HFFc6 (cell line): ENCODE measurements at regions not wholly inside any gene's neighbourhood (a gene's known extent, or its start where the extent isn't known, plus 50 kb on each side); places are given as distances from the start of the nearest gene placed in this dataset.

Experiments used
- DNase-seq: peaks from one replicate; pipeline ENCODE4 v3.0.0-alpha.2; 2018
- H3K27ac Mint-ChIP-seq: 2 replicates; pipeline ENCODE4 v1.8.0; 2020; ENCODE audit warnings: mild to moderate bottlenecking, mixed read lengths
- H3K27me3 Mint-ChIP-seq: 2 replicates; pipeline ENCODE4 v1.8.0; 2021; ENCODE audit warnings: mild to moderate bottlenecking, moderate library complexity, mixed read lengths; ENCODE audit not compliant: insufficient read depth
- H3K36me3 Mint-ChIP-seq: 2 replicates; pipeline ENCODE4 v1.8.0; 2021; ENCODE audit warnings: low read depth, mixed read lengths
- H3K4me1 Mint-ChIP-seq: 2 replicates; pipeline ENCODE4 v1.8.0; 2020; ENCODE audit warnings: low read depth, mixed read lengths
- H3K4me3 Mint-ChIP-seq: 2 replicates; pipeline ENCODE4 v1.8.0; 2020; ENCODE audit warnings: mild to moderate bottlenecking, moderate library complexity, mixed read lengths
- H3K9me3 Mint-ChIP-seq: 2 replicates; pipeline ENCODE4 v1.8.0; 2020; ENCODE audit warnings: mild to moderate bottlenecking, mixed read lengths
- TF ChIP-seq, protein P1 (sequence below): fragments of 200-600 bp; sonication (generic); IDR thresholded peaks from 2 replicates; pipeline ENCODE4 v1.5.0; 2021; ENCODE audit warnings: antibody characterized with exemption, mild to moderate bottlenecking

DNA sequence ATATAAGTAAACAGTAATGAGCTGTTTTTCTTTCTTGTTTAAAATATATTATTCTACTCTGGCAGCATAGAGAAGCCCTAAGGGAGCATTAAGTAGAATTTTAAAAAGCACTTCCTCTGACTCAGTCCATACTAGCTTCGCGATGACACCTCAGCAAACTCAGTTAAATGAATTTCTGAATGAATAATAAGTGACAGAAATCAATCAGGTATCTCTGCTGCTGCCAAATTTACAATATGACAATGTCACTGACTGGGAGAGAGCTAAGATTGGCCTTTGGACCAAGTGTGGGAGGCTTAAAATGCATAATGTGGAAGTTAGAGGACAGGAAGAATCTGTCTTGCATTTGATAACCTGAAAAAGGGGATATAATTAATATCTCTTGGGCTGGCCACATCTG lies 296.1 kb downstream of the HHIPL2 start:
- no peak for DNase-seq
- Mint-ChIP-seq H3K27me3 (peaks cover 3% of the 10 kb centered on the region; the same call in 1 of the 2 replicates), H3K9me3 (no peaks in the 10 kb centered on the region), H3K4me3 (no peak overlapping the region), H3K27ac (no peak overlapping the region), H3K4me1 (peaks cover 4% of the 10 kb centered on the region), H3K36me3 (no peaks in the 10 kb centered on the region)
- TF ChIP-seq, protein P1, sequence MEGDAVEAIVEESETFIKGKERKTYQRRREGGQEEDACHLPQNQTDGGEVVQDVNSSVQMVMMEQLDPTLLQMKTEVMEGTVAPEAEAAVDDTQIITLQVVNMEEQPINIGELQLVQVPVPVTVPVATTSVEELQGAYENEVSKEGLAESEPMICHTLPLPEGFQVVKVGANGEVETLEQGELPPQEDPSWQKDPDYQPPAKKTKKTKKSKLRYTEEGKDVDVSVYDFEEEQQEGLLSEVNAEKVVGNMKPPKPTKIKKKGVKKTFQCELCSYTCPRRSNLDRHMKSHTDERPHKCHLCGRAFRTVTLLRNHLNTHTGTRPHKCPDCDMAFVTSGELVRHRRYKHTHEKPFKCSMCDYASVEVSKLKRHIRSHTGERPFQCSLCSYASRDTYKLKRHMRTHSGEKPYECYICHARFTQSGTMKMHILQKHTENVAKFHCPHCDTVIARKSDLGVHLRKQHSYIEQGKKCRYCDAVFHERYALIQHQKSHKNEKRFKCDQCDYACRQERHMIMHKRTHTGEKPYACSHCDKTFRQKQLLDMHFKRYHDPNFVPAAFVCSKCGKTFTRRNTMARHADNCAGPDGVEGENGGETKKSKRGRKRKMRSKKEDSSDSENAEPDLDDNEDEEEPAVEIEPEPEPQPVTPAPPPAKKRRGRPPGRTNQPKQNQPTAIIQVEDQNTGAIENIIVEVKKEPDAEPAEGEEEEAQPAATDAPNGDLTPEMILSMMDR, result no peak

DNA sequence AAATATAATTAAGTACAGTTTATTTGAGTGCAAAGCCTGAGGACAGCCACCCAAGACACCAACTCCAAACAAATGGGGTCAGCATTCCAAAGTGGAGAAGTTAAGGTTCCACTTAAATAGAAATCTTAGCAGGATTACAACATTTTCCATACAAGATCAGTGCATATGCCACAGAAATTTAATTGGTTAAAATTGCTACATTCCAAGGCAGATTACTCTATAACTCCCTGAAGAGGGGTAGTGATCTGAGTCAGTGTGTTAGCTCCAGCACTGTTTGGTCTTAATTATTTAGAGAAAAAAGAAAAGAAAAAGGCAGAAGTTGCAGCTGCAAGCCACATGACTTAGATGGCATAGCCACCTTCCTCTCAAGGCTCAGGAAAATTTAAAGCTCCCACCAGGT lies 297.5 kb downstream of the HHIPL2 start:
- no peak overlapping the region for H3K27ac Mint-ChIP-seq
- TF ChIP-seq, protein P1, result no peak
- H3K4me3 Mint-ChIP-seq, result no peak overlapping the region
- peak; percentile 3 for DNase-seq
- peaks cover 3% of the 10 kb centered on the region; the same call in 1 of the 2 replicates for H3K27me3 Mint-ChIP-seq
- no peaks in the 10 kb centered on the region for H3K9me3 Mint-ChIP-seq
- peaks cover 4% of the 10 kb centered on the region for H3K4me1 Mint-ChIP-seq
- H3K36me3 Mint-ChIP-seq, result no peaks in the 10 kb centered on the region

DNA sequence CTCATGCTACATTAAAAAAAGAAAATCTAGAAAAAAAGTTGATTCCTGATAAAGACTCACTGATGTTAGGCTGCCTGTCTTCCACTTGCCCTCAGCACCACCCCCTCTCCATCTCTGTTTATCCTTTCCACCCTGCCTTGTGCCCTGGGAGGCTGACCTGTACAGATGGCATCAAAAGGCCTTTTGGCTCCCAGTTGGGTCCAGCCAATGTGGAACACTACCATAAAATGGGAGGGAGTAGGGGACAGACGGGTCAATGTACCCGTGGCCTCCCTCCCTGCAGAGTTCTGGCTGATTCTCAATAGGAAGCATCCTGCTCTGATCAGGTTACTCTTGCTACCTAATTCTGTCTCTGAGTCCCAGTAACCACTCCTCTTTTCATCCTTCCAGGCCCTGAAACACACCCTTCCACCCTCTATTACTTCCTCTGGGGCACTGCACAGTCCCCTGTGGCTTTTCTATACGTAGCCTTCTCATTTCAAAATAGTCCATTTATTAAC lies 300.0 kb downstream of the HHIPL2 start:
- H3K36me3 Mint-ChIP-seq, result no peaks in the 10 kb centered on the region
- no peaks in the 10 kb centered on the region for H3K9me3 Mint-ChIP-seq
- H3K4me1 Mint-ChIP-seq, result peaks cover 4% of the 10 kb centered on the region
- H3K27ac Mint-ChIP-seq, result no peak overlapping the region
- TF ChIP-seq, protein P1, result no peak
- no peak overlapping the region for H3K4me3 Mint-ChIP-seq
- no peak for DNase-seq
- peaks cover 3% of the 10 kb centered on the region; the same call in 1 of the 2 replicates for H3K27me3 Mint-ChIP-seq

DNA sequence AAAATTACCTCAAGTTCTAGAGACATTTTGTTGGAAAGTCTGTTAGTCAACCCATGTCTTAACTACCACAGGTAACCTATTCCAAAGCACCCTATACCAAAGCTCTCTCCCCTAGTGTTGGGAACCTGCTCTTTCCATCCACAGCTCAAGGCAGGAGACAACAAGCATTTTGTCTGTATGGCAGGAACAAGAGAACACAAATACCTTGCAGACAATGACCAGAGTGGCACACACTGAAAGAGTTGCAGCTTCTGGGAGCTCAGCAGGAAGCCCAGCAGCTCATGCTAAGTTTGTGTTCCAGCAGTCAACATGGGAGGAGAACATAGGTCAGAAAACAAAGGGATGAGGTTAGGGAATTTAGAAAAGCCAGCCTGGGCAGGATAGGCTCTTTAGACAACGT lies 300.8 kb downstream of the HHIPL2 start:
- H3K27ac Mint-ChIP-seq, result no peak overlapping the region
- peaks cover 3% of the 10 kb centered on the region; the same call in 1 of the 2 replicates for H3K27me3 Mint-ChIP-seq
- TF ChIP-seq, protein P1, result no peak
- no peak overlapping the region for H3K4me3 Mint-ChIP-seq
- no peaks in the 10 kb centered on the region for H3K9me3 Mint-ChIP-seq
- H3K36me3 Mint-ChIP-seq, result no peaks in the 10 kb centered on the region
- H3K4me1 Mint-ChIP-seq, result peaks cover 4% of the 10 kb centered on the region
- no peak for DNase-seq

DNA sequence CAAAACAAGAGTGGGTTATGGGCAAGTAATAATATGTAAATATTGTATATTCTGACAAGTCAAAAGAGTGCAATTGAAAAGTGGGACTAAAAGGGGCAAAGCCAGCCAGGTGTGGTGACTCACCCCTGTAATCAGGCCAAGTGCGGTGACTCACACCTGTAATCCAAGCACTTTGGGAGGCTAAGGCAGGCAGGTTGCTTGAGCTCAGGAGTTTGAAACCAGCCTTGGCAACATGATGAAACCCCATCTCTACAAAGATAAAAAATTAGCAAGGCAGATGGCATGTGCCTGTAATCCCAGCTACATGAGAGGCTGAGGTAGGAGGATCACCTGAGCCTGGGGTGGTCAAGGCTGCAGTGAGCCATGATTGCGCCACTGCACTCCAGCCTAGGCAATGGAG lies 304.0 kb downstream of the HHIPL2 start:
- TF ChIP-seq, protein P1, result no peak
- H3K4me1 Mint-ChIP-seq, result peaks cover 10% of the 10 kb centered on the region; the same call in 1 of the 2 replicates
- H3K9me3 Mint-ChIP-seq, result no peaks in the 10 kb centered on the region
- H3K4me3 Mint-ChIP-seq, result no peak overlapping the region
- no peak for DNase-seq
- no peak overlapping the region for H3K27ac Mint-ChIP-seq
- no peaks in the 10 kb centered on the region for H3K36me3 Mint-ChIP-seq
- peaks cover 3% of the 10 kb centered on the region; the same call in 1 of the 2 replicates for H3K27me3 Mint-ChIP-seq

DNA sequence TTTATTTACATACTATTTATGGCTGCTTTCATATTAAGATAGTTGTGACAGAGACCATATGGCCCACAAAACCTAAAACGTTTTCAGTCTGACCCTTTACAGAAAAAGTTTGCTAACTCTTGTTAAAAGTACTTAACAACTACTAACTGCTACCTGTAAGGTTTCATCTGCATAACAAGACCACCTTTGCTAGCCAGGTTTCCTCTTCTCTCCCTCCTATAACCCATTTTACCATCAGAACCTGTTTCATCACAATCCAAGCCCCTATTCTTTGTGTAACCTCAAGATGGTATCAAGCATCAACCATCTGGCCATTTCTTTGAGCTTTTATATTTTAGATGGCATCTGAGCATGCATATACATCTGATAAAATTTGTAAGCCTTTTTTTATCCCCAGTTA lies 305.4 kb downstream of the HHIPL2 start:
- no peak for DNase-seq
- H3K4me1 Mint-ChIP-seq, result peaks cover 10% of the 10 kb centered on the region; the same call in 1 of the 2 replicates
- TF ChIP-seq, protein P1, result no peak
- H3K4me3 Mint-ChIP-seq, result no peak overlapping the region
- no peaks in the 10 kb centered on the region for H3K36me3 Mint-ChIP-seq
- no peak overlapping the region for H3K27ac Mint-ChIP-seq
- peaks cover 3% of the 10 kb centered on the region; the same call in 1 of the 2 replicates for H3K27me3 Mint-ChIP-seq
- H3K9me3 Mint-ChIP-seq, result no peaks in the 10 kb centered on the region
